Right cardiac atrium (tissue), 5 donors: ENCODE measurements at regions not wholly inside any gene's neighbourhood (a gene's known extent, or its start where the extent isn't known, plus 50 kb on each side); places are given as distances from the start of the nearest gene placed in this dataset.

Experiments used
- ATAC-seq, 2 donors: fragments of 200-7000 bp; cut with Tn5 transposase; one replicate each; pipeline versions ENCODE4 v1.8.0 to v1.9.1; 2020; ENCODE audit warnings: moderate library complexity in 2 of 2, mild to moderate bottlenecking in 1 of 2
- DNase-seq, 3 donors: peaks; one replicate each; pipeline ENCODE4 v3.0.0-alpha.2; 2020
- H3K27ac ChIP-seq: one replicate; pipeline ENCODE4 v1.5.1; 2013; ENCODE audit warnings: mild to moderate bottlenecking, low read length, control low read depth, moderate library complexity
- H3K27me3 ChIP-seq: one replicate; pipeline ENCODE4 v1.6.1; 2013; ENCODE audit not compliant: control insufficient read depth, insufficient read depth
- H3K4me1 ChIP-seq: one replicate; pipeline ENCODE4 v1.6.1; 2013; ENCODE audit warnings: low read length; ENCODE audit not compliant: control insufficient read depth, insufficient read depth
- H3K4me3 ChIP-seq: one replicate; pipeline ENCODE4 v1.5.1; 2013; ENCODE audit warnings: low read length, control low read depth
- H3K9me3 ChIP-seq: one replicate; pipeline ENCODE4 v1.6.1; 2013; ENCODE audit warnings: low read length; ENCODE audit not compliant: control insufficient read depth
- WGBS: extraction: QIAGEN DNeasy Blood & Tissue Kit; methylation state at CpG from one replicate; pipeline ENCODE4 v1.1.7; 2013; 5-methylcytosine and 5-hydroxymethylcytosine counted together
- intact Hi-C, 4 donors: fragments of 100-400 bp; cut with DNase I; formaldehyde crosslinking; loops; one replicate each; pipeline versions ENCODE4 v1.11.0 to v1.14.0; 2022 to 2023
- donor health status: healthy with polysubstance abuse.
- donor health status: DM: no; HTN: yes; CAD: no.
- donor health status: DM: no; HTN: no; CAD: no.
- donor health status: DM: no; HTN: yes; CAD: no; lungs with severe emphysema.
- donor health status: DM: yes; HTN: yes; CAD: no.

GRCh38 chr16:8310816-8311215 is 279.5 kb downstream of the TMEM114 start:
- WGBS = 38% methylated on average over 6 of the region's 6 CpGs
- no peaks in the 10 kb centered on the region for H3K4me1 ChIP-seq

GRCh38 chr16:8310323-8310722 is 280.0 kb downstream of the TMEM114 start:
- Histone ChIP-seq H3K4me3 (no peak overlapping the region), H3K27me3 (no peaks in the 10 kb centered on the region), H3K9me3 (peaks cover 2% of the 10 kb centered on the region), H3K4me1 (no peaks in the 10 kb centered on the region), H3K27ac (no peak overlapping the region)
- DNase-seq (no peak), ATAC-seq (no peak)
- intact Hi-C loops = no loop called here
- WGBS = 34% methylated on average over 6 of the region's 6 CpGs

More at GRCh38 chr16:8310816-8311215, 279.5 kb downstream of the TMEM114 start:
- no peaks in the 10 kb centered on the region for H3K27me3 ChIP-seq
- no peak overlapping the region for H3K27ac ChIP-seq
- intact Hi-C loops = no loop called here
- ATAC-seq (no peak), DNase-seq (no peak)
- H3K4me3 ChIP-seq = no peak overlapping the region
- H3K9me3 ChIP-seq = peaks cover 2% of the 10 kb centered on the region

GRCh38 chr16:8305201-8305600 is 285.1 kb downstream of the TMEM114 start:
- WGBS = 81% methylated on average over 3 of the region's 3 CpGs
- no peak for ATAC-seq

DNA sequence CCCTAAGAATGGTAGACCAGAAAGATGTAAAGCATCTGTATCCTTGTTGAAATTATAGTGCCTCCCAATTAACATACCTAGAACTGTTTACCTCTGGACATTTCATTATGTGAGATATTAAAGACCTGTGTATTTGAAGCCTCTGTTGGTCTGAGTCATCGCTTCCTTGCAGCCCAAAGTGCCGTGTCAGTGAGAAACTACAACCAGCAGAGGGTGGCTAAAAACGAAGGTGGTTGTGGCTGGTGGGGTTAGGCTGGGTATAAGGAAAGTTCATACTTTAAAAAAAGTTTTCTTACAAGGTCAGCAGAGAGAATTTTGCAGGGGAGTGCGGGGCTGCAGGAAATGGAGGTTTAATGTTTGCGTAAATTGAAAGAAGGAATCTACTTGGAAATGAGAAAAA is 290.7 kb downstream of the TMEM114 start:
- WGBS = 80% methylated on average over 5 of the region's 5 CpGs
- intact Hi-C loops = no loop called here

More at GRCh38 chr16:8305201-8305600, 285.1 kb downstream of the TMEM114 start:
- DNase-seq = no peak
- H3K27me3 ChIP-seq = no peaks in the 10 kb centered on the region
- H3K9me3 ChIP-seq = peaks cover 2% of the 10 kb centered on the region
- intact Hi-C loops = no loop called here
- no peak overlapping the region for H3K27ac ChIP-seq
- no peaks in the 10 kb centered on the region for H3K4me1 ChIP-seq
- no peak overlapping the region for H3K4me3 ChIP-seq

GRCh38 chr16:8295513-8296237 is 294.6 kb downstream of the TMEM114 start:
- ATAC-seq = no peak
- WGBS = 65% methylated on average over 11 of the region's 11 CpGs

More for the DNA sequence above, 290.7 kb downstream of the TMEM114 start:
- Histone ChIP-seq H3K27ac (no peak overlapping the region), H3K4me1 (no peaks in the 10 kb centered on the region), H3K9me3 (no peaks in the 10 kb centered on the region), H3K27me3 (no peaks in the 10 kb centered on the region), H3K4me3 (no peak overlapping the region)
- ATAC-seq = no peak
- no peak for DNase-seq

DNA sequence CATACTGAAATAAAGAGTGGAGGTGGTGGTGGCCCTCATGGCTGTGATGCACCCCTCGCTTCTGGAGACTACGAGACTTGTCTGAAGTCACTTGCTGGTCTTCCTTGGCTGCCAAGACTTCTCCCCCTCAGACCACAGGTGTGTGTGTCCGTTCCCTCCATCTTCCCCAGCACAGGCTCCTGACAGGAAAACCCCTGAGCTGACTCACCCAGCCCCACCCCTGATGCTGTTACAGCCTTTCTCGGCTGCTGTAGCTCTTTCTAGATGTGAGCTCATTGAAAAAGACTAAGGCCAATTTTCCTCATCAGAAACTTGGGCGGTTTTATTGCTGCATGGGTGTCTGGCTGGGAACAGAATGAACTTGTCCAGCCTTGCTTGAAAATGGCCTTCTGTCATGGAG is 296.9 kb downstream of the TMEM114 start:
- no peak overlapping the region for H3K27ac ChIP-seq
- 75% methylated on average over 5 of the region's 5 CpGs for WGBS
- H3K4me3 ChIP-seq = no peak overlapping the region
- H3K9me3 ChIP-seq = no peaks in the 10 kb centered on the region
- intact Hi-C loops = no loop called here
- ATAC-seq (no peak), DNase-seq (no peak)
- H3K27me3 ChIP-seq = no peaks in the 10 kb centered on the region
- H3K4me1 ChIP-seq = no peaks in the 10 kb centered on the region

More at GRCh38 chr16:8295513-8296237, 294.6 kb downstream of the TMEM114 start:
- DNase-seq = no peak
- Histone ChIP-seq H3K27ac (no peak overlapping the region), H3K27me3 (no peaks in the 10 kb centered on the region), H3K9me3 (no peaks in the 10 kb centered on the region), H3K4me1 (no peaks in the 10 kb centered on the region), H3K4me3 (no peak overlapping the region)
- intact Hi-C loops = no loop called here

DNA sequence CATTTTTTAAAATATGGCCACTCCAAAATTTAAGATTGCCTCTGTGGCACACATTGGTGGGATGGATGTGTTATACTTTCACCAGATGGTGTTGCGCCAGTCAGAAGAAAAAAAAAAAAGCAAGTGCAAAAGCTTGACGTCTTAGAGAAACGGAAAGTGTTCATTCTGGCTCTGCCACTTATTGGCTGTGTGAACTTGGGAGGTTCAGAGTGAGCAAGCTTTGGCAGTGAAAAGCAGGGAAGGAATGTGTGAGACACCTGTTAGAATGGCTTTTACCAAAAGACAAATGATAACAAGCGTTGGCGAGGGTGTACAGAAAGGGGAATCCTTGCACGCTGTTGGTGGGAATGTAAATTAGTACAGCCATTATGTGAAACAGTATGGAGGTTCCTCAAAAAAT is 298.0 kb downstream of the TMEM114 start:
- intact Hi-C loops = no loop called here
- no peaks in the 10 kb centered on the region for H3K4me1 ChIP-seq
- ATAC-seq (no peak), DNase-seq (no peak)
- H3K27me3 ChIP-seq = no peaks in the 10 kb centered on the region
- H3K4me3 ChIP-seq = no peak overlapping the region
- no peaks in the 10 kb centered on the region for H3K9me3 ChIP-seq
- 80% methylated on average over 6 of the region's 6 CpGs for WGBS
- no peak overlapping the region for H3K27ac ChIP-seq

GRCh38 chr16:8286348-8286747 is 304.0 kb downstream of the TMEM114 start:
- intact Hi-C loops = no loop called here
- Histone ChIP-seq H3K4me1 (no peaks in the 10 kb centered on the region), H3K4me3 (no peak overlapping the region), H3K27ac (no peak overlapping the region), H3K27me3 (no peaks in the 10 kb centered on the region), H3K9me3 (no peaks in the 10 kb centered on the region)
- WGBS = 76% methylated on average over 2 of the region's 2 CpGs
- ATAC-seq (no peak), DNase-seq (no peak)

GRCh38 chr16:8283195-8283594 is 307.1 kb downstream of the TMEM114 start:
- no peak overlapping the region for H3K27ac ChIP-seq
- H3K4me3 ChIP-seq = no peak overlapping the region
- H3K9me3 ChIP-seq = no peaks in the 10 kb centered on the region
- DNase-seq (no peak), ATAC-seq (no peak)
- intact Hi-C loops = no loop called here
- no peaks in the 10 kb centered on the region for H3K27me3 ChIP-seq
- WGBS = 52% methylated on average over 4 of the region's 4 CpGs
- no peaks in the 10 kb centered on the region for H3K4me1 ChIP-seq

- no peak overlapping the region for H3K27ac ChIP-seq
- WGBS = 36% methylated on average over 3 of the region's 3 CpGs
- H3K4me1 ChIP-seq = no peaks in the 10 kb centered on the region
- intact Hi-C loops = no loop called here
- H3K9me3 ChIP-seq = no peaks in the 10 kb centered on the region
- H3K27me3 ChIP-seq = no peaks in the 10 kb centered on the region
- DNase-seq = no peak
- no peak for ATAC-seq
- H3K4me3 ChIP-seq = no peak overlapping the region
Measured at GRCh38 chr16:8278031-8278580, 312.2 kb downstream of the TMEM114 start.

GRCh38 chr16:8271344-8271743 is 319.0 kb downstream of the TMEM114 start:
- intact Hi-C loops = no loop called here
- no peaks in the 10 kb centered on the region for H3K4me1 ChIP-seq
- no peaks in the 10 kb centered on the region for H3K27me3 ChIP-seq
- H3K4me3 ChIP-seq = no peak overlapping the region
- H3K27ac ChIP-seq = no peak overlapping the region
- WGBS = 72% methylated on average over 3 of the region's 3 CpGs
- H3K9me3 ChIP-seq = no peaks in the 10 kb centered on the region
- ATAC-seq = no peak
- no peak for DNase-seq
